Right lobe of liver (tissue), 4 donors: ENCODE measurements at regions not wholly inside any gene's neighbourhood (a gene's known extent, or its start where the extent isn't known, plus 50 kb on each side); places are given as distances from the start of the nearest gene placed in this dataset.

Experiments used
- POLR2A ChIP-seq: fragments of 450-650 bp; IDR thresholded peaks from one replicate; pipeline ENCODE4 v1.6.1; 2017; ENCODE audit warnings: antibody characterized with exemption, mild to moderate bottlenecking
- TF ChIP-seq, protein P1 (sequence below), 4 donors: fragments of 200-600 bp in 3 of 4; fragments of 450-650 bp in 1 of 4; IDR thresholded peaks; one replicate each; pipeline versions ENCODE4 v1.5.1 to v1.8.0; 2016 to 2022; ENCODE audit warnings: antibody characterized with exemption in 4 of 4, mild to moderate bottlenecking in 2 of 4
- donor health status: DM: no; HTN: no; CAD: no.
- donor health status: DM: no; HTN: no; CAD: no.
- donor health status: DM: no; HTN: yes; CAD: no.

DNA sequence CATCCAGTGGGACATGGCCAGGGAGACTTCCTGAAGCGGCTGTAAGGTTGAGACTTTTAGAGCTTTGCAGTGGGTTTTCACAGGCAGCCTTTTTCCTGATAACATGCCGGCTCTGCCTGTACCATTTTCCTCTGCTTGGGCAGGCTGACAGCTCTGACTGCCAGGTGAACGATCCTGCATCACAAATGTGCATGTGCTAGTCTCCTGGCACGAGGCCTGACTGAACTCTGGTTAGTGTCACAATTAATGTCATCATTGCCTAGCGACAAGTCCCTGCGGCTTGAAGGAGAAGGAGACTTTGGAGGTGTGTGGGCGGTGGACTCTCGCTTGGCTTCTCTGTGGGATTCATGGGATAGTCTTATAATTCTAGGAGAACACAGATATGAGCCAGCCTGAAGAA is 783.6 kb upstream of the TSPY4 start:
- TF ChIP-seq, protein P1, sequence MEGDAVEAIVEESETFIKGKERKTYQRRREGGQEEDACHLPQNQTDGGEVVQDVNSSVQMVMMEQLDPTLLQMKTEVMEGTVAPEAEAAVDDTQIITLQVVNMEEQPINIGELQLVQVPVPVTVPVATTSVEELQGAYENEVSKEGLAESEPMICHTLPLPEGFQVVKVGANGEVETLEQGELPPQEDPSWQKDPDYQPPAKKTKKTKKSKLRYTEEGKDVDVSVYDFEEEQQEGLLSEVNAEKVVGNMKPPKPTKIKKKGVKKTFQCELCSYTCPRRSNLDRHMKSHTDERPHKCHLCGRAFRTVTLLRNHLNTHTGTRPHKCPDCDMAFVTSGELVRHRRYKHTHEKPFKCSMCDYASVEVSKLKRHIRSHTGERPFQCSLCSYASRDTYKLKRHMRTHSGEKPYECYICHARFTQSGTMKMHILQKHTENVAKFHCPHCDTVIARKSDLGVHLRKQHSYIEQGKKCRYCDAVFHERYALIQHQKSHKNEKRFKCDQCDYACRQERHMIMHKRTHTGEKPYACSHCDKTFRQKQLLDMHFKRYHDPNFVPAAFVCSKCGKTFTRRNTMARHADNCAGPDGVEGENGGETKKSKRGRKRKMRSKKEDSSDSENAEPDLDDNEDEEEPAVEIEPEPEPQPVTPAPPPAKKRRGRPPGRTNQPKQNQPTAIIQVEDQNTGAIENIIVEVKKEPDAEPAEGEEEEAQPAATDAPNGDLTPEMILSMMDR (IDR thresholded peaks at IDR 0.05): no peak
- no peak for TF ChIP-seq POLR2A
